Stimulated activated CD4-positive, alpha-beta T cell treated with anti-CD3 and anti-CD28 coated beads, Interleukin-2, amount 100 ng/mL, for 24 hours (primary cell): ENCODE measurements at regions not wholly inside any gene's neighbourhood (a gene's known extent, or its start where the extent isn't known, plus 50 kb on each side); places are given as distances from the start of the nearest gene placed in this dataset.

Experiments
- DNase-seq, 2 donors: peaks; one replicate each; pipeline ENCODE4 v3.0.0-alpha.2; 2020

GRCh38 chr11:112470355-112470754, 209.7 kb upstream of the PLET1 start:
- no peak for DNase-seq

DNA sequence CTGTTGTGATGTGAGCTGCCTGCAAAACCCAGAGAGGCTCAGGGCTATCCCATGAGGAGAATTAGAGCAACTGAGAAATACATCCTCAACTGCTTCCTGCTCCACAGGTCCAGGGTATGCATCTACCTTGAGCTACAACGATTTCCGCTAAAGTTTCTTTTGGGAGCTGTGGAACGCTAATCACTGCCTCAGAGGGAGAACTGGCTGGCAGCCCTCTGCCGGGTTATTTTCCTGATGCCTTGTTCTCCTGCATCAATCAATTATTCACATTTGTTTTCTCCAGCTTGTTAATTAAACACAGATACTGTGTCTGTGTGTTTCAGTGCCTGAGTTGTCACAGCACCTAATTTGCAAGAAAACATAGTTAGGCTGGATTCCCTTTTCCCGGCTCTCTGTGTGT, 211.1 kb upstream of the PLET1 start:
- DNase-seq = no peak

GRCh38 chr11:112477152-112477551, 216.5 kb upstream of the PLET1 start:
- DNase-seq = no peak

DNA sequence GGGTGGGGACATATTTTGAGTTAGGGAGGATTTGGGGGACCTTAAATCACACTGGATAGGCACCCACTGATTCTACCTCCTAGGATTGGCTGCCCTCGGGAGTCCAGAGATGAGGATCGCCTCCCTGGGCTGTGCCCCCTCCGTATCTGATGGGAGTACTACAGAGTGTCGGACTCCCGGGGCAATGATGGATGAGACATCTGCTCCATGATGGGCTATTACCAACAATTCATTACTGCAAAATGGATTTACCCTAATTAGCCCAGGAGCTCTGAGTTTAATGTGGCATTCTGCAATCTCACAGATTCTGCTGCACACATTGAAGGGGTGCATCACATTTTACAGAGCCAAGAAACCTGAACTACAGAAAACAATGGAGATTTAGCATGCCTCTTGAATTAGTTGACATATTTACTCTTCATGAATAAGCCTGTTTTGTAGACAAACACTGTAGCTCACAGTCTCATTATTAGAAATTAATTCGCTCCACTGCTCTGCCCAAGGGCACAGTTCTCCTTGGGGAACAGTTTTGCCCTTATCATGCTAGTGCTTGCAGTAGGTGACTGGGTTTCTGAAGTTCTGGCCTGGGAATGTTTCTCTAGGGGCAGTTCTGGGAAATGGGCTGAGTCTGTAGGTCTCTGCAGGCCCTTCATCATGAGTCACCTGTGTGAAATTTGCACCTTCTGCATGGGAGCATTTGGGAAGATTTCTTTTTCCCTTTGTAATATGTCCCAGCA, 217.1 kb upstream of the PLET1 start:
- no peak for DNase-seq

DNA sequence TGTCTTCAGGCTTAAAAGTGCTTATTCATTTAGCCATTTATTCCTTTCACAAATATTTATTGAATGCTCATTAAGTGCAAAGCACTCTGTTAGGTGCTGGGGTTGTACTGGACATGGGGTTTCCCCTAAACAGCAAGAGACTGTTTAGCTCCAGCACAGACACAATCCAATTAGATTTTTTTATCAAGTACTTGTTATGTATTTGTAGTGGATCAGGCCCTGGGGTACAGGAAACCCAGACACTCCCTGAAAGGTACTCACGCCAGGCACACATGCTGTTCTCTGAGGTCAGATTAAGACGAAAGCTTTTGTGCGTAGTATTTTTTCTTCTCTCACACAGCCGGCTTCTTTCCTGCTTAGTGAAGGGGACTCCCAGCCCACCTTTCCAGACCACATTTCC, 218.1 kb upstream of the PLET1 start:
- DNase-seq = no peak

DNA sequence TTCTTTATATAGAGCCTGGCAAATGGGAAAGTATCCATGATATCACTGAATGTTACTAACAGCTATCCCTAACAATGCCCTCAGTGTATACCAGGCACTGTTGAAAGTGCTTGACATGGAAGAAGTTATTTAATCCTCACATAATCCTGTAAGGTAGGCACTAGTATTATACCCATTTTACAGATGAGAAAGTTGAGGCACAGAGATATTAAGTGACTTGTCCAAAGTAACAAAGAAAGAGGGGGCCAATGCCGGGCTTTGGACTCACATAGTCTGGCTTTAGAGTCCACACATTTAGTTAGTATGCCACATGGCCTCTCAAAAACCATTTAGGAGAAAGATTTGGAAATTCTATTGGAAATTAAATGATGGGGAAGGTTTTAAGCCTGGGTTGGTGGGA, 220.8 kb upstream of the PLET1 start:
- no peak for DNase-seq

DNA sequence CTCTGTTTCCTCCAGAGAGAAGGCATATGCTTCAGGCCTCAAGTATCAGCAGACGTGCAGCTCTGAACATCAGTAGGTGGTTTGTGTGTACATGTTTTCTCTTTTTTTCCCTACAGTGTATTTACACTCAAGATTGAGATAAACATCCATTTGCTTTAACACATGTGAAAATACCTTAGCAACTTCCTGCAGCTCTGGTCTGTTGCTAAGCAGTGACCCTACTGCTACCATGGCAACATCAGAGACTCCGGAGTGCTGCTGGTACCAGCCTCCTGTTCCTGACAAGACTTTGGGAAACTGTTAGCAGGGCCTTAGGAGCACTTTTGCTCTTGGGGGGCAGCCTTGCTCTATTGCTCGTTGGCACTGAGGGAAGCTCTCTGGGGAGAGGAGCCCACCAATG, 221.2 kb upstream of the PLET1 start:
- DNase-seq = no peak

DNA sequence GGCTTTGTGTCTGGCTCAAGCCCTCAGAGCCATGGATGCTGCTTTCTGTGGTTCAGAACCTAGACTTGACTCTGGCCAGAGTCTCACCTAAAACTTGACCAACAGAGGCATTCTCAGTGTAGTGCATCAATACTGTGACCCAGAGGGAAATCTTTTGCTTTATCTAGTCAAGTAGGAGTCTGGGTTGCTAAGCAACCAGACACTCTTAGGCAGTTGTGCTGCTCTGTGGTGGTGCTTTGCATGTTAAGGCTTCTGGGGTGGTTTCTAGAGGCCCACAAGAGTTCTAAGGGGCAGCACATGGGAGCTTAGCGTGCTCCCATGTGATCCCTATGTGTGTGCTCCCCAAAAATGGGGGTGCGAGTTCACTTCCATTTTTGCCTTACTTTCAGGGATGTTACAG, 224.6 kb upstream of the PLET1 start:
- DNase-seq = no peak

DNA sequence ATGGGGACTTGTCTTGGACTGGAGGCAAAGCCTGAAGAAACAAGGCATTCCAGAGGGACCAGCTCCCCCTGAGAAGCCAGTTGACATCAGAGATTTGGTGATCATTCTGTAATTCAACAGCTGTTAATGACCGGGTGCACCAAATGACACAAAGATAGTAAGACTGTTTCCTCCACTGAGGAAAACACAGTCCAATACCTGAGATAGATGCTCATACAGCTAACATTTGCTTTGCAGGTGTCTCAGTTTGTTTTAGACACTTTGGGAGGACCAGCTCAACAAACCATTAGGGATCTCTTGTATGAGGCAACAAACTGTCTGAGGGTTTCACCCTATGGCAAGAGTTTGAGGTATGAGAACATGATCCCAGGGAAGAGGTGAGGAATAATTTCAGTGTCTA, 237.2 kb upstream of the PLET1 start:
- DNase-seq = no peak

- no peak for DNase-seq
Measured at GRCh38 chr11:112498701-112499100, 238.0 kb upstream of the PLET1 start.

- DNase-seq = no peak
Measured at GRCh38 chr11:112499153-112499880, 238.7 kb upstream of the PLET1 start.

DNA sequence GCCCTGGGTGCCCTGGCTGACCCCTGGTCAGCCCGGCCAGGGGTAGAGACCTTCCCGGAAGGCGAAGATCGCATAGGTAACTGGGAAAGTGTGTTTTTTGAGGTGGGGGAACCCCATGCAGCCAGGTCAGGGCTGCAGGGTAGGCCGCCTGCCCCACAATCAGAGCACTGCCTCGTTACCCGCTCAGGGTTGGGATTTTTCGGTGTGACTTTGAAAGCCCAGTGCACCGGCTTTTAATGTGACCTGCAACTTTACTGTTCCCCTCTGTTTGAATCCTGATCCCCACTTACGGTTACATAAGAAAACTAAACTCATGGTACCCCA, 239.2 kb upstream of the PLET1 start:
- no peak for DNase-seq

DNA sequence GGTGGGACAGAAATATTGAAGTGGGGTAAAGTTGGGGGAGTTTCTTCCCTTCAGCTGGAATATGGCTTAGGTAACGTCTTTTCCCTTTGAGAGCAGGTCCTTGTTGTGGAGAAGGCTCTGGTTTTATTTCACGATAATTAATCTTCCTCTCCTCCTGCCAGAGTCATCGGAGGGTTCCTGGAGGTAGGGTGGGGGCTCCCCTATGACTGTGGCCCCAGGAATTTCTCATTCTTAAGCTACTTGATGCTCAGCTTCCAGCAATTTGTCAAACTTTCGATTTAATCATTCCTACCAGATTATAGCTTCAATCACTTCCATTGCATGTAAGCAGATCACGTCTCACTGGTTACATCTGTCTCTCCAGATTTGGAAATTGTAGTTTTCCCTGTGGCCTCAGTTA, 242.8 kb upstream of the PLET1 start:
- DNase-seq = no peak

- no peak for DNase-seq
Measured at GRCh38 chr11:112504056-112504455, 243.4 kb upstream of the PLET1 start.

- no peak for DNase-seq
Measured at GRCh38 chr11:112506852-112507251, 246.2 kb upstream of the PLET1 start.

- DNase-seq = no peak
Measured at GRCh38 chr11:112507281-112507680, 246.6 kb upstream of the PLET1 start.

DNA sequence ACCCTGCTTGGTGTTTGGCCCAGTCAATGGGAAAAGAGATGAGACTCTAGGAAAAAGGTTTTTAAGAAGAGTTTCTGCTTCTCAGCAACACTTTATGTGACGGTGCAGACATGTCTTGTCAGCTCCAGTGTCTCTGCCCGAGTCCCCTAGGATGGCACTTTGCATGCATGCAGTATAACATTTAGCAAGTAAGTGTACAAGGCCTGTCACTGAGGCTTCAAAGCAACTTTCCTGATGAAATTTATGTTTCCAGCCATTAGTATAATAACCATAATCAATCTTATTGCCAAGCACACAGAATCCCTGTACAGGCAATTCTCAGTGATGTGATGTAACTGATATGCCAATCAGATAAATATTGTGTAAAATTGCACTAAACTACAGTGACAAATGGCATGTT, 248.1 kb upstream of the PLET1 start:
- DNase-seq = no peak

DNA sequence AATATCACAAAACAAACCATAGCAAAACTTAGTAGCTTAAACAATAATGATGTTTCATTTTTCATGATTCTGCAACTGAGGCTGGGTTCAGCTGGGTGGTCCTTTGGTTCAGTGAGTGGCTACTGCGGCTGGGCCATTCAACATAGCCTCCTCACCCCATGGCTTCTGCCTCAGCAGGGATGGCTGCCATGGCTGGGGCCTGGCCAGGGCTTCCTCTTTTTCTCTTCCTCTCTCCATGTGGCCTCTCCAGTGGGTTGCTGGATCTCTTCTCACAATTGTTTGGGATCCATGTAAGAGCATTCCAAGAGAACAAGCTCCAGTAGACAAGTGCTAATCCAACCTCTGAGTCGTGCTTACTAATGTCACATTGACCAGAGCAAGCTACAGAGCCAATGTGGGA, 248.6 kb upstream of the PLET1 start:
- DNase-seq = no peak

GRCh38 chr11:112511271-112511670, 250.6 kb upstream of the PLET1 start:
- DNase-seq = no peak

GRCh38 chr11:112511911-112512310, 251.3 kb upstream of the PLET1 start:
- no peak for DNase-seq

GRCh38 chr11:112513417-112513816, 252.8 kb upstream of the PLET1 start:
- DNase-seq = no peak

DNA sequence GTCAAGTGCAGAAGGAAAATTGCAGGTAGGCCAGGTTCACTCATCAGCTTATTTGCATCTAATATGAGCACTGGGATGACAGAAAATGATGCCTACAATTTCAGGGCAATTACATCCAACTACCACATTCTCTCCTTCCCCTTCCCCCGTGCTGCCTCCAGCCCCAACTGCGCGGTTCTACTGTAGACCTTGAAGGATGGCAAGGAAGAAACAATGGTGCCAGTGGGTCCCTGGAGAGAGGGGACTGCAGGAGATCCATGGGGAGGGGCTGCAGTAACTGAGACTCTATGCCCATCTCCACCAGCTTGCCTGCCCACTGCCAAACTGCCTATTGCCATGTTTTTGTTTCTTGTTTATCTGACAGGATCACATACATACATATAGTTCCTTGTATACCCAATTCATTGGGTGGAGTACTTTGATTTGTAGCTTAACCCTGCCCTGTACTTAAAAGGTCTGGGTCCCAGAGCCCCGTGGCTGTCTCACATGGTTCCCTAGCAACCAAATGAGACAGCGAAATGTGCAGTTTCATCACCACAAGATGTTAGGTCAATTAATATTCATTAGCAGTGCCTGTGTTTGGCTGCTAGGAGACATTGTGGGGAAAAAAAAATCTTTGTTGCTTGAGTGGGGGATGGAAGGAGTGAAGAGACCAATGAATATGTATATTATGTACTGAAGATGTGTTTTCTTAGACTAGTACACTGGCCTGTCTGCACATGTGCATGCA, 253.5 kb upstream of the PLET1 start:
- no peak for DNase-seq

DNA sequence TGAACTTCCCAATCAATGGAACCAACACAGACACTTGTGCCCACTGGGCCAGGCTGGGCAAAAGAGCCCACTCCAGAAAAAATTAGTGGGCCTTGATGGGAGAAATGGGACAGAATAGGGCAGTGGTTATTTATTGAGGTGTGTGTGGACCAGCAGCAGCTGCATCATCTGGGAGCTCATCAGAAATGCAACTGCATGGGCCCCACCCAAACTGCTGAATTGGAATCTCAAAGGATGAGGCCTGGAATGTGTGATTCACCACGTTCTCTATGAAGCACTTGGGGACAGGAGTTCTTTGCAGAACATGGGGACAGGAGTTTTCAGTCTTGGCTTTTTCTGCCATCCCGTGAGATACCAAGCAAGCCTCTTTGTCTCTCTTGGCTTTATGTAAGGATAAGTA, 255.6 kb upstream of the PLET1 start:
- DNase-seq = no peak

GRCh38 chr11:112516755-112517154, 256.1 kb upstream of the PLET1 start:
- no peak for DNase-seq
